Colonic mucosa (tissue), 4 donors: ENCODE measurements at regions not wholly inside any gene's neighbourhood (a gene's known extent, or its start where the extent isn't known, plus 50 kb on each side); places are given as distances from the start of the nearest gene placed in this dataset.

ENCODE experiments used
- DNase-seq: peaks from one replicate; pipeline ENCODE4 v3.0.0-alpha.2; 2020
- H3K27ac ChIP-seq: fragments of 200-600 bp; one replicate; pipeline ENCODE4 v1.8.0; 2021
- H3K27me3 ChIP-seq: fragments of 200-600 bp; one replicate; pipeline ENCODE4 v1.8.0; 2021
- H3K36me3 ChIP-seq: fragments of 200-600 bp; one replicate; pipeline ENCODE4 v1.8.0; 2021
- H3K4me1 ChIP-seq: fragments of 200-600 bp; one replicate; pipeline ENCODE4 v1.8.0; 2021; ENCODE audit warnings: mild to moderate bottlenecking
- H3K4me3 ChIP-seq: fragments of 200-600 bp; one replicate; pipeline ENCODE4 v1.8.0; 2021
- H3K9ac ChIP-seq, 2 donors: one replicate each; pipeline ENCODE4 v1.7.0; 2013; ENCODE audit warnings: control low read depth in 2 of 2, low read depth in 2 of 2, low read length in 2 of 2
- H3K9me3 ChIP-seq: fragments of 200-600 bp; one replicate; pipeline ENCODE4 v1.8.0; 2021
- intact Hi-C: fragments of 100-400 bp; cut with DNase I; formaldehyde crosslinking; loops from one replicate; pipeline ENCODE4 v1.14.1; 2022
- TF ChIP-seq, protein P1 (sequence below): fragments of 200-600 bp; IDR thresholded peaks from one replicate; pipeline ENCODE4 v1.8.0; 2022; ENCODE audit warnings: antibody characterized with exemption, mild to moderate bottlenecking
- donor health status: healthy.
- donor health status: DM: no; HTN: no; CAD: no.
- donor health status: DM: no; HTN: no; CAD: no.

DNA sequence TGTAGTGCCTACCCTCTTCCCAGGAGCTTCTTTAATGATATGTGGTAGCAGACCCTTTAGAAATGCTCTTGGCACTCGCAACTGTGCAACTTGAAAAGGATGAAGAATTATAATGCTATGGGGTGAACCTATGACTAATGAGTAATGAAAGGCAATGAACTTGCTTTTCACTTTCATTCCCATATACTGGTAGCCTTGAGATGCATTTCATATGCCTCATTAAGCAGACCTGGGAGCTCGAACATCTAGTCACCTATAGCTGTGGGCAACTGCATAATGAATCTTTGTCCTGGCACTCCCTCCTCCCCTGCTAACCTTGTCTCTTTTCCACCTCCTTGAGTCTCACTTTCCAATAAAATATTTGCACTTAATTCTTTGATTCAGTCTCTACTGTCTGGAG lies 605.9 kb upstream of the DAB2 start:
- no peak overlapping the region for H3K27ac ChIP-seq
- H3K9ac ChIP-seq: no peak overlapping the region
- DNase-seq: no peak
- H3K4me3 ChIP-seq: no peak overlapping the region
- TF ChIP-seq, protein P1, sequence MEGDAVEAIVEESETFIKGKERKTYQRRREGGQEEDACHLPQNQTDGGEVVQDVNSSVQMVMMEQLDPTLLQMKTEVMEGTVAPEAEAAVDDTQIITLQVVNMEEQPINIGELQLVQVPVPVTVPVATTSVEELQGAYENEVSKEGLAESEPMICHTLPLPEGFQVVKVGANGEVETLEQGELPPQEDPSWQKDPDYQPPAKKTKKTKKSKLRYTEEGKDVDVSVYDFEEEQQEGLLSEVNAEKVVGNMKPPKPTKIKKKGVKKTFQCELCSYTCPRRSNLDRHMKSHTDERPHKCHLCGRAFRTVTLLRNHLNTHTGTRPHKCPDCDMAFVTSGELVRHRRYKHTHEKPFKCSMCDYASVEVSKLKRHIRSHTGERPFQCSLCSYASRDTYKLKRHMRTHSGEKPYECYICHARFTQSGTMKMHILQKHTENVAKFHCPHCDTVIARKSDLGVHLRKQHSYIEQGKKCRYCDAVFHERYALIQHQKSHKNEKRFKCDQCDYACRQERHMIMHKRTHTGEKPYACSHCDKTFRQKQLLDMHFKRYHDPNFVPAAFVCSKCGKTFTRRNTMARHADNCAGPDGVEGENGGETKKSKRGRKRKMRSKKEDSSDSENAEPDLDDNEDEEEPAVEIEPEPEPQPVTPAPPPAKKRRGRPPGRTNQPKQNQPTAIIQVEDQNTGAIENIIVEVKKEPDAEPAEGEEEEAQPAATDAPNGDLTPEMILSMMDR: no peak
- H3K4me1 ChIP-seq: no peaks in the 10 kb centered on the region
- intact Hi-C loops: no loop called here
- no peaks in the 10 kb centered on the region for H3K27me3 ChIP-seq
- no peaks in the 10 kb centered on the region for H3K9me3 ChIP-seq
- no peaks in the 10 kb centered on the region for H3K36me3 ChIP-seq

DNA sequence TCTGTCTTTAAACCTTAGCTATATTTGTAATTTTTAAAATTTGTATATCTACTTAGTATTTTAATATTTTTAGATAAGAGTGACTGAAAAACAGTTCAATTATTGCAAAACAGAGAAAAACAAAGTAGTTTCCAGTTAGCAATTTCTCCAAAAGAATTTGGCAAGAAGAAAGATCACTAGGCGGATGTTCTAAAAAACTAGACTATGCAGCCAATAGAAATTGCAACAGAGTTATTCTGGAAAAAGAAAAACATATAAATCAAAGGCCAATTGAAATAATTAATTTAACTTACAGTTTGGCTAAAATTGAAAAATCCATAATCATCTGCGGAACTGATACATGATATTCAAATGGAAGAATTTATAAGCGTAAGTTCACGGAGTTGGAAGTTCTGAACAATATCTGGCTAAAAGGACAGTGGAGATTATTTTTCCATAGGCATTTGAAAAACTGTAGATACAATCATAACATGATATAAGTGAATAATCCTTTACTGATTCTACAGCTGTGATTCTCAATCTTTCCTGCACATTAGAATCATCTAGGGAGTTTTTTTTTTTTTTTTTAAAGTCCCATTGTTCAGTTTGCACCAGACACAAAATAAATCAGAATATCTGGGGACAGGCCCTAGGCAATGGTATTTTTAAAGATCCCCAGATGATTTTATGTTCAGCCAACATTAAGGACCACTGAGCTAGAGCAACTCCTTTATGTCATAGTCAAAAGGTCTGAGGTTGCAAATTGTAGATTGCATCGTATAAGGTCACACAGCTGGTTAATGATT lies 605.1 kb upstream of the DAB2 start:
- no peak for DNase-seq
- Histone ChIP-seq H3K4me3 (no peak overlapping the region), H3K9ac (no peak overlapping the region), H3K27me3 (no peaks in the 10 kb centered on the region), H3K9me3 (no peaks in the 10 kb centered on the region), H3K4me1 (no peaks in the 10 kb centered on the region), H3K36me3 (no peaks in the 10 kb centered on the region), H3K27ac (no peak overlapping the region)
- TF ChIP-seq, protein P1: no peak
- intact Hi-C loops: loop anchor here (10.0 kb wide), 1 partner anchor 655 kb away; no protein-coding TSS in a partner anchor

DNA sequence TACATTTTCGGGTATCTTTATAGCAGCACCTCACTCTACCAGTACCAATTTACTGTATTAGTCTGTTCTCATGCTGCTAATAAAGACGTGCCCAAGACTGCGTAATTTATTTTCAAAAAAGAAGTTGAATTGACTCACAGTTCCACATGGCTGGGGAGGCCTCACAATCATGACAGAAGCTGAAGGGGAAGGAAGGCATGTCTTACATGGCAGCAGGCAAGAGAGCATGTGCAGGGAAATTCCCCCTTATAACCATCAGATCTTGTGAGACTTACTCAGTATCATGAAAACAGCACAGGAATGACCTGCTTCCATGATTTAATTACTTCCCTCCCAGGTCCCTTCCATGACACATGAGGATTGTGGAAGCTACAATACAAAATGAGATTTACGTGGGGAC lies 602.6 kb upstream of the DAB2 start:
- H3K4me3 ChIP-seq: no peak overlapping the region
- no peak for DNase-seq
- no peak overlapping the region for H3K27ac ChIP-seq
- TF ChIP-seq, protein P1: no peak
- H3K36me3 ChIP-seq: no peaks in the 10 kb centered on the region
- no peaks in the 10 kb centered on the region for H3K9me3 ChIP-seq
- no peaks in the 10 kb centered on the region for H3K27me3 ChIP-seq
- no peak overlapping the region for H3K9ac ChIP-seq
- no peaks in the 10 kb centered on the region for H3K4me1 ChIP-seq
- intact Hi-C loops: loop anchor here (10.0 kb wide), 1 partner anchor 657 kb away; no protein-coding TSS in a partner anchor

DNA sequence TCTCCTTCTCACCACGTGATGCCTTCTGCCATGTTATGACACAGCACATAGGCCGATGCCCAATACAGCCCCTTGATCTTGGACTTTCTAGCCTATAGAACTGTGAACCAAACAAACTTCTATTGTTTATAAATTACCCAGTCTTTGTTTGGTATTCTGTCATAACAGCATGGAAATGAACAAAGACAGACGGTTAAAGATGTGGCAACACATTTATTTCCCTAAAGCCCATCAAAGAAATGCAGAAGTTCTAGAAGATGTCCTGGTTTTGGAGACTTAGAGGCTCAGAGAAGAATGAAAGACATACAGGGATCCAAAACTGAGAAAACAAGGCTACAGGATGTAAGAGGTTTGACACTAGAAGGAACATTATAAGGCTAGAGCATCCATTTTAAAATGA lies 600.8 kb upstream of the DAB2 start:
- no peaks in the 10 kb centered on the region for H3K9me3 ChIP-seq
- H3K4me1 ChIP-seq: no peaks in the 10 kb centered on the region
- DNase-seq: no peak
- intact Hi-C loops: loop anchor here (10.0 kb wide), 1 partner anchor 659 kb away; no protein-coding TSS in a partner anchor
- no peak overlapping the region for H3K27ac ChIP-seq
- H3K9ac ChIP-seq: no peak overlapping the region
- no peaks in the 10 kb centered on the region for H3K27me3 ChIP-seq
- TF ChIP-seq, protein P1: no peak
- H3K4me3 ChIP-seq: no peak overlapping the region
- H3K36me3 ChIP-seq: no peaks in the 10 kb centered on the region

DNA sequence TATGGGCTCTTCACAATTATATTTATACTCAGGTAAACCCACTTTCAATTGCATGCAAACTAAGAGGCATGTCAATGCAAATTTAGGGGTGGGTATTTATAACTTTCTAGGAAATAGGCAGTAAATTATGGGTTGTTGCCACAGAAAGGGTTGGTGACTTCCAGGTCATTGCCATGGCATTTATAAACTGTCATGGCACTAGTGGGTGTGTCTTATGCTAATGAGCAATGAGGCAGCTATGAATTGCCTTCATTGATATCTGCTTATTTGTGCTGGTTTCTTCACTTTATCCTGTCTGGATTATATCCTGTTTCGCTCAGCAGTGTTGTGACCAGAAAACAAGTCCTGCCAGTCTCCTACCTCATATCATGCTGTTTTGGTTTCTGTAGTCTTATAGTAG lies 597.3 kb upstream of the DAB2 start:
- no peaks in the 10 kb centered on the region for H3K4me1 ChIP-seq
- H3K9me3 ChIP-seq: no peaks in the 10 kb centered on the region
- no peaks in the 10 kb centered on the region for H3K27me3 ChIP-seq
- no peaks in the 10 kb centered on the region for H3K36me3 ChIP-seq
- TF ChIP-seq, protein P1: no peak
- no peak overlapping the region for H3K27ac ChIP-seq
- DNase-seq: no peak
- H3K9ac ChIP-seq: no peak overlapping the region
- intact Hi-C loops: loop anchor here (10.0 kb wide), 1 partner anchor 663 kb away; no protein-coding TSS in a partner anchor
- no peak overlapping the region for H3K4me3 ChIP-seq
